ENCODE measurements at regions not wholly inside any gene's neighbourhood (a gene's known extent, or its start where the extent isn't known, plus 50 kb on each side); places are given as distances from the start of the nearest gene placed in this dataset.

GRCh38 chr11:56916587-56916986 lies 72.1 kb upstream of the OR5AK2 start:
- no peak for DNase-seq (ENCODE audit: low read depth, low spot score)
- no TSS peak for BruUV-seq (replicated peaks)
- ChIA-PET POLR2A (no interaction called here), RAD21 (ENCODE audit: unreplicated experiment) (no interaction called here), SMC1A (ENCODE audit: uncharacterized antibody, unreplicated experiment) (no interaction called here), CTCF (no interaction called here)
- Histone ChIP-seq H3K27me3 (replicated peaks in 1 of 2; ENCODE audit: control insufficient read depth in 2 of 2, insufficient read depth in 2 of 2, low read length in 1 of 2) (no peaks in the 10 kb centered on the region), H3K9me3 (replicated peaks; ENCODE audit: control insufficient read depth, insufficient read depth, low read length) (no peaks in the 10 kb centered on the region), H4K20me1 (ENCODE audit: control insufficient read depth, insufficient read depth) (no peaks in the 10 kb centered on the region), H2AFZ (ENCODE audit: control insufficient read depth, low read depth, low read length) (no peak overlapping the region), H3K4me3 (no peak overlapping the region), H3K79me2 (ENCODE audit: control insufficient read depth, insufficient read depth, low read length) (no peaks in the 10 kb centered on the region), H3K4me2 (ENCODE audit: control insufficient read depth, insufficient read depth) (no peak overlapping the region), H3K27ac (ENCODE audit: control insufficient read depth, insufficient read depth) (no peak overlapping the region), H3K9ac (ENCODE audit: control insufficient read depth, insufficient read depth, low read length) (no peak overlapping the region), H3K4me1 (ENCODE audit: control insufficient read depth, insufficient read depth, low read length) (no peaks in the 10 kb centered on the region), H3K36me3 (ENCODE audit: control insufficient read depth in 2 of 2, insufficient read depth in 2 of 2, low read length in 1 of 2) (no peaks in the 10 kb centered on the region)
- FAIRE-seq: no peak
- intact Hi-C loops (cut with micrococcal nuclease; ENCODE audit: unreplicated experiment) (no loop called here), in situ Hi-C loops (cut with MboI) (no loop called here)
- 14% methylated on average over 2 of the region's 2 CpGs for WGBS (ENCODE audit: insufficient coverage, insufficient replicate concordance, low lambda C conversion rate, missing lambda C conversion rate)
- ATAC-seq: no peak
- no peak for TF ChIP-seq ZNF687 (IDR thresholded peaks at IDR 0.05)
- no peak for TF ChIP-seq EGR1 (IDR thresholded peaks at IDR 0.05; ENCODE audit: borderline replicate concordance in 1 of 2, low read depth in 2 of 2, low read length in 2 of 2)
- no peak for TF ChIP-seq MYB (IDR thresholded peaks at IDR 0.05; ENCODE audit: borderline replicate concordance, low read depth, low read length)
- no peak for TF ChIP-seq ZNF274 (IDR thresholded peaks at IDR 0.05; ENCODE audit: insufficient read depth, insufficient read length)
- no peak for TF ChIP-seq SMAD5 (IDR thresholded peaks at IDR 0.05; ENCODE audit: low read depth)
- no peak for TF ChIP-seq PRDM15 (CRISPR knock-in tag; IDR thresholded peaks at IDR 0.05)
- TF ChIP-seq CHD4 (IDR thresholded peaks at IDR 0.05): no peak
- no peak for TF ChIP-seq SP1 (IDR thresholded peaks at IDR 0.05; ENCODE audit: low read depth, low read length)
- TF ChIP-seq IKZF2 (IDR thresholded peaks at IDR 0.05): no peak
- TF ChIP-seq CBX3 (IDR thresholded peaks at IDR 0.05; ENCODE audit: borderline replicate concordance, low read depth): no peak
- no peak for TF ChIP-seq ATF2 (IDR thresholded peaks at IDR 0.05; ENCODE audit: low read length)
- no peak for TF ChIP-seq ZNF622 (IDR thresholded peaks at IDR 0.05)
- TF ChIP-seq RBBP5 (conservative IDR thresholded peaks at IDR 0.05): no peak
- no peak for TF ChIP-seq SMARCA5 (IDR thresholded peaks at IDR 0.05)
- TF ChIP-seq USF1 (IDR thresholded peaks at IDR 0.05; ENCODE audit: borderline replicate concordance, extremely low read length, insufficient read depth, low read depth, low read length): no peak
- TF ChIP-seq SIX5 (IDR thresholded peaks at IDR 0.05; ENCODE audit: low read depth, low read length, severe bottlenecking): no peak
- TF ChIP-seq SUPT20H (IDR thresholded peaks at IDR 0.05; ENCODE audit: borderline replicate concordance, control insufficient read depth, low read depth, low read length): no peak

All from GM12878 (cell line).